ENCODE measurements at regions not wholly inside any gene's neighbourhood (a gene's known extent, or its start where the extent isn't known, plus 50 kb on each side); places are given as distances from the start of the nearest gene placed in this dataset.
"Not testable (repeated sequence)": the region's sequence is repeated elsewhere in the genome, so short reads cannot be mapped to it uniquely, and the experiment has no call there.

- ATAC-seq, result no peak
- intact Hi-C loops (cut with DNase I), result no loop called here
Observed at GRCh38 chr2:107462181-107462580, 364.5 kb upstream of the RGPD4 start.

GRCh38 chr2:107466241-107466640 lies 360.5 kb upstream of the RGPD4 start:
- intact Hi-C loops (cut with DNase I), result no loop called here
- DNase-seq (ENCODE audit: low spot score), result no peak
- ATAC-seq, result no peak

More at GRCh38 chr2:107462181-107462580, 364.5 kb upstream of the RGPD4 start:
- DNase-seq (ENCODE audit: low spot score), result no peak

GRCh38 chr2:107466984-107467773 lies 359.5 kb upstream of the RGPD4 start:
- no peak for DNase-seq (ENCODE audit: low spot score)
- intact Hi-C loops (cut with DNase I), result no loop called here
- no peak for ATAC-seq

DNA sequence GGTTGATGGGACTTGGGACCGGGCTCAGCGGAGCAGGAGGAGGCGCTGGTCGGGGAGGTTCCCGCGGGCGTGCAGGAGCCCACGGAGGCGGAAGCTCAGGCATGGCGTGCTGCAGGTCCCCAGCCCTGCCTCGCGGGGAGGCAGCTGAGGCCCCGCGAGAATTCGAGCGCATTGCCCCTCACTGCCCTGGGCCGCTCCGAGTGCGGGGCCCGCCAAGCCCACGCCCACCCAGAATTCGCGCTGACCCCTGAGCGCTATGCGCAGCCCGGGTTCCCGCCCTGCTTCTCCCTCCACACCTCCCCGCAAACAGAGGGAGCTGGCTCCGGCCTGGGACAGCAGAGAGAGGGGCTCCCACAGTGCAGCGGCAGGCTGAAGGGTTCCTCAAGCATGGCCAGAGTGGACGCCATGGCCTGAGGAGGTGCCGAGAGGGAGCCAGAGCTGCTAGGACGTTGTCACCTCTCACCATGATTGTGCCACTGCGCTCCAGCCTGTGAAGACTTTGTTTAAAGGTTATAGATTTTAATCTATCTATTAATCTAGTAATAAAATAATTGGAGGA lies 357.2 kb upstream of the RGPD4 start:
- ATAC-seq (no peak), DNase-seq (ENCODE audit: low spot score) (no peak)
- intact Hi-C loops (cut with DNase I), result no loop called here

DNA sequence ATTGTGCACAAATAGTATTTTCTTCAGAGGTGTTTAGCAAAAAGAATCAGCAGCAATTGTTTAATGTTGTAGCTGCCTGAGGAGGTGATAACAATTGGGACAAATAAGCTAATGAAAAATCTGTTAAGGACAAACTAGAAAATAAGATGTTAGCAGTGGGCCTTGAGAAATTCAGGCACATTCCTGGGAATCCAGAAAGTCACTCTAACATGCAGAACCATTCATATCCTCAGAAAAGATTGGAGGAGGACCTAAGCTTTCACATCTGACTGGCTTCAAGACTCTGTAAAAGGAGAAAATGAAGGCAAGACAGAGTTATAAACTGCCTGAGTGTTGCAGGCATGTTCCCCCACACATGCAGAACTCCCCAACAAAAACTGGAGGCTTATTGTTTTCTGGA lies 353.5 kb upstream of the RGPD4 start:
- ATAC-seq, result no peak
- intact Hi-C loops (cut with DNase I), result no loop called here

DNA sequence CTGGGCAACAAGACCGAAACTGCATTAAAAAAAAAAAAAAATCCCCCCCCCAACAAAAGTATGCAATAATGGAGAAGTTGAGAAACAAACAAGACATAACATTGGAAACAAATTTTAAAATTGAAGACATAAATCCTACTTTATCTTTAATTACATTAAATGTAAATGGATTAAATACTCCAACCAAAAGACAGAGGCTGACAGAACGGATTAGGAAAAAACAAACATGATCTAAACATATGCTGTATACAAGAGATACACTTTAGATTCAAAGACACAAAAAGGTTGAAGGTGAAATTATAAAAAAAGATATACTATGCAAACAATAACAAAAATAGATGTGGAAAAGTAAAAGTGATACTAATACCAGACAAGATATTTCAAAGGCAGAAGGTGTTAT lies 350.8 kb upstream of the RGPD4 start:
- DNase-seq (ENCODE audit: low spot score), result no peak
- no peak for ATAC-seq
- intact Hi-C loops (cut with DNase I), result no loop called here

More for the DNA sequence above, 353.5 kb upstream of the RGPD4 start:
- DNase-seq (ENCODE audit: low spot score), result no peak

GRCh38 chr2:107502539-107502938 lies 324.2 kb upstream of the RGPD4 start:
- no peak for DNase-seq (ENCODE audit: low spot score)
- intact Hi-C loops (cut with DNase I), result no loop called here
- no peak for ATAC-seq

GRCh38 chr2:107511970-107512789 lies 314.5 kb upstream of the RGPD4 start:
- intact Hi-C loops (cut with DNase I), result no loop called here
- DNase-seq (ENCODE audit: low spot score) (no peak), ATAC-seq (no peak)

DNA sequence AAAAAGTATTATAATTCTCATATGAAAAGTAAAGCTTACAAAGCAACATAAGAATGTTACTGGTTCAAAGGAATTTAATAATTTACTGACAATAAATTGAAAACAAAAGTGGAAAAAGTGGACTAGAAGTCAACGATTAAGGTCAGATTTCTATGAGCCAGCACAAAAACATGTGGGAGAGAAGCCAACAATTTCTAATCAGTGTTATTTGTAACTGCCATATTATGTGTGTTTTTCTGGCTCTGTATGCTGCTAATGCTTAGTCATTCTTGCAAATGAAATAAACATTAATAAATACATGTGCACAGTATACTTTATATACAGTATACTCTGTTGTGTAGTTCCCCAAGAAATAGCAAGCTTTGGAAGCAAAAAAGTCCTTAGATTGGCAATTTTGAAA lies 301.3 kb upstream of the RGPD4 start:
- no peak for ATAC-seq
- no peak for DNase-seq (ENCODE audit: low spot score)
- intact Hi-C loops (cut with DNase I), result no loop called here

DNA sequence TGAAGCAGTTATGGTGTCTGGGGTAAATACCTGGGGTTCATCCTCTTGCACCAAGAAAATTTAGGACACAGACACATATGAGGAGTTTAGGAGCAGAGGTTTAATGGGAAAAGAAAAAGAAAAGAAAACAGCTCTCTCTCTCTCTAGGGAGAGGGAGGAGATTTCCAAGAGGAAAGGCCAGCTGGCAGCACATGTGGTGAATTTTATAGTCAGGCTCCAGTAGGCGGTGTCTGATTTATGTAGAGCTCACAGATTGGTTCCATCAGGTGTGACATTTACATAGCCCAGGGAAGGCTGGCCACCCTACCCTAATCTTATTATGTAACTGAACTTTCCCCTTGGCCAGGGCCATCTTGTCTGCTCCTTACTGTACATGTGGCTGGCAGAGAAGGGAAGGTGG lies 297.5 kb upstream of the RGPD4 start:
- no peak for DNase-seq (ENCODE audit: low spot score)
- intact Hi-C loops (cut with DNase I), result no loop called here
- ATAC-seq, result peak; percentile 81

GRCh38 chr2:107530046-107530445 lies 296.6 kb upstream of the RGPD4 start:
- ATAC-seq (no peak), DNase-seq (ENCODE audit: low spot score) (no peak)
- intact Hi-C loops (cut with DNase I), result no loop called here

DNA sequence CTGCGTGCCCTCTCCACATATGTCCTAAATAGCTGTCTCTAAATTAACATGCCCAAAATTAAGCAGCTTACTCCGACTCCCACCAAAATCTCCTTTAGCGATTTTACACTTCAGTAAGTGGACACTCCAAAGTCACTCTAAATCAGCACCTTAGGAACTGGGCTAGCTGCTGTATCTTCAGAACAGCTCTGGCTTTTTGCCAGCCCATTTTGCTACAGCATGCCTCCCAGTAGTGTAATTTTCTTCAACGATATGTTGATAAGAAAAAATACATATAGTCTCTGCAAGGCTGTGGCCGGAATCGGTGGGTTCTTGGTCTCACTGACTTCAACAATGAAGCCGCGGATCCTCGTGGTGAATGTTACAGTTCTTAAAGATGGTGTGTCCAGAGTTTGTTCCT lies 291.8 kb upstream of the RGPD4 start:
- ATAC-seq (no peak), DNase-seq (ENCODE audit: low spot score) (no peak)
- intact Hi-C loops (cut with DNase I), result no loop called here

GRCh38 chr2:107535905-107536689 lies 290.6 kb upstream of the RGPD4 start:
- ATAC-seq; intact Hi-C loops (cut with DNase I); DNase-seq (ENCODE audit: low spot score): not testable (repeated sequence)

DNA sequence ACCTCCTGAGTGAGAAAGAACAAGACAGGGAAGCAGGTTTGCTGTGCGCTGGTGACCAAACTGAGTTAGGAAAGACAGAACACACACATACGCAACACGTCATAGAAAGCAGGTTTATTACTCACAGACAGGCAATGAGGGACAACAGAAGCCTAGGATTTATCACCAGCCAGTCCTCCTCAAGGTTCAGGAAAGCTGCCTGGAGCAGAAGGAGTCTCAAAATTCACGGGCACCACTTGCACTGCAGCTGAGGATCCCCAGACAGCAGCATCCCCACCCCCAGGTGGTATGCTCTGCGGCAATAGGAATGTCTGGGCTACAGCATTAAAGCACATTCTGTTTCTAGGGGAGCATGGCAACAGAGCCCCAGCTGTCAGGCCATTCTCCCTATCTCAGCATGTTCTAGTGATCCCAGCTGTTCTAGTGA lies 284.4 kb upstream of the RGPD4 start:
- DNase-seq (ENCODE audit: low spot score) (no peak), ATAC-seq (peak; percentile 38)
- intact Hi-C loops (cut with DNase I), result no loop called here

- intact Hi-C loops (cut with DNase I), result no loop called here
- ATAC-seq (no peak), DNase-seq (ENCODE audit: low spot score) (no peak)
Observed at GRCh38 chr2:107543793-107544192, 282.9 kb upstream of the RGPD4 start.

- intact Hi-C loops (cut with DNase I), result no loop called here
- DNase-seq (ENCODE audit: low spot score) (no peak), ATAC-seq (no peak)
Observed at GRCh38 chr2:107545066-107545465, 281.6 kb upstream of the RGPD4 start.

DNA sequence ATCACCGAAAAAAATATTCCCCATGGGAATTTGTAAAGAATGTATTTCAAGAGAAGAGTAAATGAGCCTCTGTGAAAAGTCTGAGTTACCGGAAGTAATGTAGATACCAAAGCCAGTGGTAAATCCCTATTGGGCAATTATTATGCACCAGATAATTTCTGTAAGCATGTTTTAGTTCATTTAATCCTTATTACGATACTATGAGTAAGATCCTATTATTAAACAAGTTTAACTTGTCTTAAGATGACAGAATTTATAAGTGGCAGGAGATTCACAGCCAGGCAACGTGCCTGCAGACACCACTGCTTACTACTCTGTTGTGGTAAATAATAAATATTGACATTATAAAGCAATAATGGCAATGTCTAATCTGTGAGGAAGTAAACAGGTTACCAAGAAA lies 280.8 kb upstream of the RGPD4 start:
- DNase-seq (ENCODE audit: low spot score) (no peak), ATAC-seq (no peak)
- intact Hi-C loops (cut with DNase I), result no loop called here

DNA sequence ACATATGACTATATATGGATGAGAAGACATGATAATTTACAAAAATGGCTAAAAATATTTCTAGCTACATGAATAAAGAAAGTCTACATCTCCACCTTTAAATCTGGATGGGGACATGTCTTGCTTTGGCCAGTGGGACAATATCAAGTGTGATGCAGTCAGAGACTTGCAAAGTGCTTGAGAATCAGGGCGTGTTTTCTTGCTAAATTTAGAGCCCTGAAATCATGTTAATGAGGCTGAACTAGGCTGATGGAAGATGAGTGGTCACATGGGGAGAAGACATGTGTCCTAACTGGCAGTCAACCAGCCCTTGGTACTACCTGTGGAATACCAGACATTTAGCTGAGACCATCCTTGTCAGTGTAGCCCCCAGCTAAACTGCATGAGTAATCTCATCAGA lies 278.5 kb upstream of the RGPD4 start:
- intact Hi-C loops (cut with DNase I), result no loop called here
- no peak for DNase-seq (ENCODE audit: low spot score)
- ATAC-seq, result no peak

- intact Hi-C loops (cut with DNase I), result no loop called here
- DNase-seq (ENCODE audit: low spot score), result no peak
- ATAC-seq, result no peak
Observed at GRCh38 chr2:107553046-107553445, 273.6 kb upstream of the RGPD4 start.
